Stomach (tissue), 4 donors: ENCODE measurements at regions not wholly inside any gene's neighbourhood (a gene's known extent, or its start where the extent isn't known, plus 50 kb on each side); places are given as distances from the start of the nearest gene placed in this dataset.

Experiments
- CTCF ChIP-seq, 7 experiments: fragments of 450-650 bp in 4 of 7; fragments of 200-600 bp in 3 of 7; sonication (generic) in 3 of 7; IDR thresholded peaks; one replicate each; pipeline ENCODE4 v1.5.1; 2016 to 2019; ENCODE audit warnings: antibody characterized with exemption in 7 of 7, control low read depth in 2 of 7, mild to moderate bottlenecking in 1 of 7
- EP300 ChIP-seq: sonication (generic); formaldehyde crosslinking; IDR thresholded peaks from one replicate; pipeline ENCODE4 v1.6.1; 2017; ENCODE audit warnings: antibody characterized with exemption
- POLR2A ChIP-seq, 4 donors: fragments of 450-650 bp; IDR thresholded peaks; one replicate each; pipeline ENCODE4 v1.6.1; 2016; ENCODE audit warnings: antibody characterized with exemption in 4 of 4, control low read depth in 2 of 4, mild to moderate bottlenecking in 1 of 4, moderate library complexity in 1 of 4
- POLR2AphosphoS5 ChIP-seq, 3 donors: sonication (generic); formaldehyde crosslinking; IDR thresholded peaks; one replicate each; pipeline ENCODE4 v1.6.1; 2016; ENCODE audit warnings: antibody characterized with exemption in 3 of 3

- TF ChIP-seq CTCF (IDR thresholded peaks at IDR 0.05) (no peak), EP300 (no peak), POLR2A (IDR thresholded peaks at IDR 0.05) (no peak), POLR2AphosphoS5 (IDR thresholded peaks at IDR 0.05) (no peak)
Observed at GRCh38 chr10:128774979-128775378, 648.8 kb upstream of the MKI67 start.
